Muscle of arm (tissue), 1 donor: ENCODE measurements at regions not wholly inside any gene's neighbourhood (a gene's known extent, or its start where the extent isn't known, plus 50 kb on each side); places are given as distances from the start of the nearest gene placed in this dataset.

Experiments used
- DNase-seq: peaks from one replicate; pipeline ENCODE4 v3.0.0-alpha.2; 2013

GRCh38 chr1:81435175-81435574 is 365.6 kb upstream of the ADGRL2 start:
- no peak for DNase-seq

GRCh38 chr1:81433676-81434075 is 367.1 kb upstream of the ADGRL2 start:
- no peak for DNase-seq

GRCh38 chr1:81432654-81433109 is 368.1 kb upstream of the ADGRL2 start:
- DNase-seq: no peak

GRCh38 chr1:81432059-81432458 is 368.7 kb upstream of the ADGRL2 start:
- DNase-seq: no peak

- DNase-seq: no peak
Observed at GRCh38 chr1:81431624-81432000, 369.1 kb upstream of the ADGRL2 start.

GRCh38 chr1:81430955-81431623 is 369.6 kb upstream of the ADGRL2 start:
- no peak for DNase-seq

- DNase-seq: no peak
Observed at GRCh38 chr1:81430236-81430938, 370.3 kb upstream of the ADGRL2 start.

- no peak for DNase-seq
Observed at GRCh38 chr1:81428998-81429397, 371.7 kb upstream of the ADGRL2 start.

GRCh38 chr1:81424816-81425215 is 375.9 kb upstream of the ADGRL2 start:
- no peak for DNase-seq

- DNase-seq: no peak
Observed at GRCh38 chr1:81424061-81424460, 376.7 kb upstream of the ADGRL2 start.

GRCh38 chr1:81420760-81421159 is 380.0 kb upstream of the ADGRL2 start:
- DNase-seq: no peak

- DNase-seq: peak; percentile 93
Observed at GRCh38 chr1:81414488-81415015, 386.2 kb upstream of the ADGRL2 start.

- no peak for DNase-seq
Observed at GRCh38 chr1:81412954-81413353, 387.8 kb upstream of the ADGRL2 start.

GRCh38 chr1:81410941-81411340 is 389.8 kb upstream of the ADGRL2 start:
- DNase-seq: peak; percentile 55

GRCh38 chr1:81410351-81410750 is 390.4 kb upstream of the ADGRL2 start:
- no peak for DNase-seq

- DNase-seq: peak; percentile 70
Observed at GRCh38 chr1:81409780-81410274, 390.9 kb upstream of the ADGRL2 start.

- DNase-seq: no peak
Observed at GRCh38 chr1:81409262-81409661, 391.5 kb upstream of the ADGRL2 start.

GRCh38 chr1:81408419-81408818 is 392.3 kb upstream of the ADGRL2 start:
- no peak for DNase-seq

- DNase-seq: peak; percentile 59
Observed at GRCh38 chr1:81407000-81407821, 393.5 kb upstream of the ADGRL2 start.

- DNase-seq: no peak
Observed at GRCh38 chr1:81406292-81406999, 394.3 kb upstream of the ADGRL2 start.

- no peak for DNase-seq
Observed at GRCh38 chr1:81398041-81398440, 402.7 kb upstream of the ADGRL2 start.
